ENCODE measurements at regions not wholly inside any gene's neighbourhood (a gene's known extent, or its start where the extent isn't known, plus 50 kb on each side); places are given as distances from the start of the nearest gene placed in this dataset.

DNA sequence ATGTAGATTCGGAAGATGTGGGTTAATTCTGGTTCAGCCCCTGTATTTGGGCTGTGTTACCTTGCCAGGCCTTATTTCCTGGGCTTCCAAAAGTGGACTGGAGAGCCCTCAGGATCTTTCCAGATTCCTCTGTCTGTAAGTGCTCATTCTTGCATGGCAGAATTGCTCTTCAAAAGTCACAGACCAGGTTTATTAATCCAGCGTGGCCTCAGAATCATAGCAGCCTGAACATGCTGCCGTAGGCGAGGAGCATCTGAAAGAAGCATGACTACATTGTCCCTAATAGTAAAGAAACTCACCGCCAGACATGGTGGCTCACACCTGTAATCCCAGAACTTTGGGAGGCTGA lies 307.8 kb downstream of the GADD45G start:
- no peak for DNase-seq (ENCODE audit: low read depth)
- TF ChIP-seq, protein P1, sequence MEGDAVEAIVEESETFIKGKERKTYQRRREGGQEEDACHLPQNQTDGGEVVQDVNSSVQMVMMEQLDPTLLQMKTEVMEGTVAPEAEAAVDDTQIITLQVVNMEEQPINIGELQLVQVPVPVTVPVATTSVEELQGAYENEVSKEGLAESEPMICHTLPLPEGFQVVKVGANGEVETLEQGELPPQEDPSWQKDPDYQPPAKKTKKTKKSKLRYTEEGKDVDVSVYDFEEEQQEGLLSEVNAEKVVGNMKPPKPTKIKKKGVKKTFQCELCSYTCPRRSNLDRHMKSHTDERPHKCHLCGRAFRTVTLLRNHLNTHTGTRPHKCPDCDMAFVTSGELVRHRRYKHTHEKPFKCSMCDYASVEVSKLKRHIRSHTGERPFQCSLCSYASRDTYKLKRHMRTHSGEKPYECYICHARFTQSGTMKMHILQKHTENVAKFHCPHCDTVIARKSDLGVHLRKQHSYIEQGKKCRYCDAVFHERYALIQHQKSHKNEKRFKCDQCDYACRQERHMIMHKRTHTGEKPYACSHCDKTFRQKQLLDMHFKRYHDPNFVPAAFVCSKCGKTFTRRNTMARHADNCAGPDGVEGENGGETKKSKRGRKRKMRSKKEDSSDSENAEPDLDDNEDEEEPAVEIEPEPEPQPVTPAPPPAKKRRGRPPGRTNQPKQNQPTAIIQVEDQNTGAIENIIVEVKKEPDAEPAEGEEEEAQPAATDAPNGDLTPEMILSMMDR (IDR thresholded peaks at IDR 0.05; ENCODE audit: insufficient read depth, low read depth, low read length, missing control alignments): no peak
- H3K4me3 ChIP-seq (ENCODE audit: low read depth, low read length): no peak overlapping the region

DNA sequence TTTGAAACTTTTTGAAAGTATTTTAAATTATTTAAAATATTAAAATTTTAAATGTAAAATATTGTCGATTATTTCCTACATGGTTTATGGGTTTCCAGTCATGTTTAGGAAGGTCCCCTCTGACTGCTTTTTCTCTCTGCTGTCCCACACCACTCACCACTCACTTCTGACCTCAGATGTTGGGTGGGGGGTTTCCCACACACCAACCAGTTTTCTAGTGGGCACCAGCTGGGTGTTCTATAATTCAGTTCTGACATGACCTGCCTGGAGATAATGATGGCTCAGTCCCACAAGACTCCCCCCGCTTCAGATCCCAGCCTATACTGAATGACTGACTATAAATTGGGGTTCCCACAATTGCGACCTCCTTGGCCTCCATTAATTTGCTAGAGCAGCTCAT lies 310.4 kb downstream of the GADD45G start:
- TF ChIP-seq, protein P1 (IDR thresholded peaks at IDR 0.05; ENCODE audit: insufficient read depth, low read depth, low read length, missing control alignments): no peak
- H3K4me3 ChIP-seq (ENCODE audit: low read depth, low read length): no peak overlapping the region
- peak; percentile 7 for DNase-seq (ENCODE audit: low read depth)

DNA sequence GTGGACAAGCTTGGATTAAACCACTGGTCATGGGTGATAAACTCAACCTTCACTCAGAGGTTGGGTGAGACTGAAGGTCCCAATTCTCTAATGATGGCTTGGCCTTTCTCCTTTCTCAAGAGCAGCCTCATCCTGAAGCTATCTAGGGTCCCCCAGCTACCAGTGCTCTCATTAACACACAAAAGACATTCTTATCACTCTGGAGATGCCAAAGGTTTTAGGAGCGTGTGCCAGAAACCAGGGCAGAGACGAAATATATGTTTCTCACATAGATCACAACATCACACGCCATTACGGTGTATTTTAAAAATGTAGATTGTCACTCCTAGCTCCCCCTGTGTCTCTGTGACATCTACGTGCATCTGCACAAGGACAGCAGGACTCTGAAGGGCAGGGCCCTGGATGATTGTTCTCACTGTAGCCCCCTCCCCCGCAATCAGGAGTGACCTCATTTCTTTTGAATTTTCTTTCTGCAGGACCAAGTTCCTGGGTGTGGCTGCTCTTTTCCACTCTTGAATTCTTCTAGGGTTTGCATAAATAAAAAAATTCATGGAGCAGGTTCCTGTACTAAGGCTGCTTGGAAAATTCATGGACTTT lies 311.3 kb downstream of the GADD45G start:
- H3K4me3 ChIP-seq (ENCODE audit: low read depth, low read length): no peak overlapping the region
- no peak for DNase-seq (ENCODE audit: low read depth)
- TF ChIP-seq, protein P1 (IDR thresholded peaks at IDR 0.05; ENCODE audit: insufficient read depth, low read depth, low read length, missing control alignments): no peak

DNA sequence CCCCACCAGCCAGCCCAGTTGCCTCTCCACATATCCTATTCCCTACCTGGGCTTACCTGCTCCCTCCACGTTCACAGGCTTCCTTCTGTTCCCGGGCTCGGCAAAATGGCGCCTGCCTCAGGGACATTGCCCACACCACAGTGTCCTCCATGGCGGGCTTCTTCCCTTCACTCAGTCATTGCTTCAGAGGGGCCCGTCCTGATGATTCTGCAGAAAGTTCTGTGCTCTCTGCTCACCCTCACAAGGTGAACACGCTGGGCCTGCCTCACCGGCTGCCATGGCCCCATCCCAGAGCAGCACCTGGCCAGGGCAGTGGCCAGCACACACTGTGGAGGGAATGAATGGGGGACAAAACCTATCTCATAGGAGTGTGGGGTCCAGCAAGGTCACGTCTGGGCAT lies 313.0 kb downstream of the GADD45G start:
- no peak for DNase-seq (ENCODE audit: low read depth)
- TF ChIP-seq, protein P1 (IDR thresholded peaks at IDR 0.05; ENCODE audit: insufficient read depth, low read depth, low read length, missing control alignments): no peak
- no peak overlapping the region for H3K4me3 ChIP-seq (ENCODE audit: low read depth, low read length)

DNA sequence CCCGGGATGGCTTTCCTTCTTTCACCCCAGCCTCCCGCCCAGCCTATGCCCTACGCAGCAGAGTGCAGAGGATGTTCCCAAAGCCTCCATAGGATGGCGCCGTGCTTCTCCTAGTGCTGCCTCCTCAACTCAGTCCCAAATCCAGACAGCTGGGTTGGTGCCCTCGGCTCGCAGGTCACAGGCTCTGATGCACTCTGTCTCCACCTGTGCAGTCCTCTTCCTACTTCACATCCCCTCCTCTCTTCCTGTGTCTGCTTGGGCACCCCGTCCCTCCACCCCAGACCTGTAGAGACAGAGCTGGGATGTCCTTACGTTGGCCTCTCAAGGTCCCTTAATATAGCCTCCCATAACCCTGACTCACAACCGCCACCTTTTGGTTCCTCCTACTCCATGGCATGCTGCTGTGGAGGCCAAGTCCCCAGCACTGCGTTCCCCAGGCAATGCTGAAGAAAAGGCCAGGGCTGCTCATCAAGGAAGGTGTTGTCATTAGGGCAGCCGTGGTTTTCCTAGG lies 314.4 kb downstream of the GADD45G start:
- TF ChIP-seq, protein P1 (IDR thresholded peaks at IDR 0.05; ENCODE audit: insufficient read depth, low read depth, low read length, missing control alignments): peak; percentile 52
- peak; percentile 57 for DNase-seq (ENCODE audit: low read depth)
- no peak overlapping the region for H3K4me3 ChIP-seq (ENCODE audit: low read depth, low read length)

DNA sequence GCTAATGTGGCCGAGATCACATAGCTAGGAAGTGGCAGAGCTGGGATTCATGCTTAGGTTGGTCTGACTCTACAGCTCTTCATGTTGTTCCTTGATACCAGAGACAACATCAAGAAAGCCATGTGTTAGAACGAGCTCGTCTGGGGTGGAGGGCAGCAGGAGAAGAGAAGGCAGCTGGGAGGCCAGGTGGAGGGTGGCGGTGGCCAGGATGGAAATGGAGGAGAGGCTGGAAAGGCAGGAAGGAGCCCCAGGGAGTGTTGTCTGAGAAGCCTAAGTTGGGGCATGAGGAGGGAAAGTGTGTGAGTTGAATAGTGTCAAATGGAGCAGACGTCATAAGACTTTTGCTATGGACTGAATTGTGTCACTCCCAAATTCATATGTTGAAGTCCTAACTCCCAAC lies 315.3 kb downstream of the GADD45G start:
- TF ChIP-seq, protein P1 (IDR thresholded peaks at IDR 0.05; ENCODE audit: insufficient read depth, low read depth, low read length, missing control alignments): no peak
- DNase-seq (ENCODE audit: low read depth): no peak
- H3K4me3 ChIP-seq (ENCODE audit: low read depth, low read length): no peak overlapping the region

DNA sequence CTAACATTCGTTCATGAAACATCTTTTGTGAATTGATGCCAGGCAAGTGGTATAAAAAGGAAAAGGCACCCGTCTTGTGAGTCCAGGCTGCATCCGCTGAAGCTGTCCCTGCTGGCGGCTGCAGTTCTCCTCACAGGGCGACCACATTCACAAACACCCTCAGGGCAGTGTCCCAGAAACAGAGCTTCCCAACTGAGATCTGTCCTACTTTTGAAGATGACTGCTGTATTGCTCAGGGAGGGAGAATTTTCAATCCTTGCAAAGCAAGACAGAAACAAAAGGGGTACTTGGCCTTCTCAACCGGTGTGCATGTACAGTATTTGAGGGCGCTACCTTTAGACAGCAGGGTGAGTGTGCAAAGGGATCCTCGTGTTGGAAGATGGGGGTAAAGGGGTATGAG lies 316.1 kb downstream of the GADD45G start:
- no peak for DNase-seq (ENCODE audit: low read depth)
- TF ChIP-seq, protein P1 (IDR thresholded peaks at IDR 0.05; ENCODE audit: insufficient read depth, low read depth, low read length, missing control alignments): no peak

More for the DNA sequence above, 316.1 kb downstream of the GADD45G start:
- no peak overlapping the region for H3K4me3 ChIP-seq (ENCODE audit: low read depth, low read length)

All from GM12865 (cell line).